ENCODE measurements at regions not wholly inside any gene's neighbourhood (a gene's known extent, or its start where the extent isn't known, plus 50 kb on each side); places are given as distances from the start of the nearest gene placed in this dataset.

- TF ChIP-seq POLR2A (IDR thresholded peaks at IDR 0.05; ENCODE audit: low read depth, low read length), result no peak
- TF ChIP-seq POLR2AphosphoS5 (IDR thresholded peaks at IDR 0.05; ENCODE audit: low read depth, low read length), result no peak
Observed at GRCh38 chr14:38120109-38120508, 87.6 kb upstream of the SSTR1 start.
